SK-N-MC (cell line): ENCODE measurements at regions not wholly inside any gene's neighbourhood (a gene's known extent, or its start where the extent isn't known, plus 50 kb on each side); places are given as distances from the start of the nearest gene placed in this dataset.

Experiments
- DNase-seq: peaks from one replicate; pipeline ENCODE4 v3.0.0-alpha.2; 2011; ENCODE audit warnings: low read depth, low spot score
- H3K27ac ChIP-seq: fragments of 200-600 bp; sonication (generic); 2 replicates; pipeline ENCODE4 v1.5.1; 2016; ENCODE audit warnings: mixed run types
- H3K36me3 ChIP-seq: fragments of 200-600 bp; sonication (generic); 2 replicates; pipeline ENCODE4 v1.6.1; 2017; ENCODE audit warnings: antibody characterized with exemption, low read length, mixed read lengths; ENCODE audit not compliant: insufficient read depth
- H3K4me3 ChIP-seq: fragments of 200-600 bp; sonication (generic); 2 replicates; pipeline ENCODE4 v1.5.1; 2016
- H3K9ac ChIP-seq: fragments of 200-600 bp; sonication (generic); 2 replicates; pipeline ENCODE4 v1.8.0; 2017; ENCODE audit warnings: mixed run types, mixed read lengths; ENCODE audit not compliant: insufficient read length
- H3K9me3 ChIP-seq: fragments of 200-600 bp; sonication (generic); 2 replicates; pipeline ENCODE4 v1.6.1; 2017; ENCODE audit warnings: low read depth, mild to moderate bottlenecking, antibody characterized with exemption, low read length, moderate library complexity, mixed read lengths
- EZH2 ChIP-seq: fragments of 200-600 bp; sonication (generic); IDR thresholded peaks from one replicate; pipeline ENCODE4 v1.6.1; 2017; ENCODE audit warnings: antibody characterized with exemption
- FOXP2 ChIP-seq: optimal IDR thresholded peaks from 2 replicates; pipeline ENCODE3; 2011; ENCODE audit warnings: mild to moderate bottlenecking, moderate library complexity; ENCODE audit not compliant: insufficient read depth; ENCODE audit errors: extremely low read length, control extremely low read depth
- POLR2AphosphoS5 ChIP-seq: IDR thresholded peaks from 2 replicates; pipeline ENCODE4 v1.6.1; 2012; ENCODE audit warnings: mild to moderate bottlenecking, low read depth, low read length, borderline replicate concordance

- no peak overlapping the region for H3K4me3 ChIP-seq
- DNase-seq = no peak
- no peaks in the 10 kb centered on the region for H3K36me3 ChIP-seq
- no peak overlapping the region for H3K27ac ChIP-seq
- TF ChIP-seq EZH2 (no peak), POLR2AphosphoS5 (no peak), FOXP2 (no peak)
- H3K9ac ChIP-seq = no peak overlapping the region
- H3K9me3 ChIP-seq = no peaks in the 10 kb centered on the region
Observed at GRCh38 chr10:131437556-131438475, 126.3 kb upstream of the TCERG1L start.

- H3K4me3 ChIP-seq = no peak overlapping the region
- H3K9me3 ChIP-seq = no peaks in the 10 kb centered on the region
- no peak for DNase-seq
- no peaks in the 10 kb centered on the region for H3K36me3 ChIP-seq
- no peak overlapping the region for H3K27ac ChIP-seq
- H3K9ac ChIP-seq = no peak overlapping the region
- TF ChIP-seq FOXP2 (no peak), EZH2 (no peak), POLR2AphosphoS5 (no peak)
Observed at GRCh38 chr10:131438665-131439064, 127.1 kb upstream of the TCERG1L start.

DNA sequence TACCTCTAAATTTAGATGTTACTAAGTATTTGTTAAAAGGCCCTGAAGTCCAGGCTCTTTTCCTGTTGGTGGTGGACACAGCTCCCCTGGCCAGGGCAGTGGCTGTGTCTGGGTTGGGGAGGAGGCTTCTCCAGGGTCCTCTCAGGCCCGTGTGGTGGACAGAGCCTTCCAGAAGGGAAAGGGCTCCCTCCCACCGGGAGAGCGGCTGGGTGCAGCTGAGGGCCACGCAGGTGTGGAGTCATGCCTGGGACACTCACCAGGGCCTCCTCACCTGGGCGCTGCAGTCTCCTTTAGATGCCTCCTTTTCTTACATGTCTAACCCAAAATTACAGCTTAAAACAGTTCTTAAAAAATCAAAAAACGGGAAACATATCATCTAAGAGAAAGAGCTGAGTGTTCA lies 128.2 kb upstream of the TCERG1L start:
- Histone ChIP-seq H3K9ac (no peak overlapping the region), H3K36me3 (no peaks in the 10 kb centered on the region), H3K27ac (no peak overlapping the region), H3K4me3 (no peak overlapping the region), H3K9me3 (no peaks in the 10 kb centered on the region)
- no peak for DNase-seq
- TF ChIP-seq POLR2AphosphoS5 = no peak
- no peak for TF ChIP-seq FOXP2
- TF ChIP-seq EZH2 = no peak

DNA sequence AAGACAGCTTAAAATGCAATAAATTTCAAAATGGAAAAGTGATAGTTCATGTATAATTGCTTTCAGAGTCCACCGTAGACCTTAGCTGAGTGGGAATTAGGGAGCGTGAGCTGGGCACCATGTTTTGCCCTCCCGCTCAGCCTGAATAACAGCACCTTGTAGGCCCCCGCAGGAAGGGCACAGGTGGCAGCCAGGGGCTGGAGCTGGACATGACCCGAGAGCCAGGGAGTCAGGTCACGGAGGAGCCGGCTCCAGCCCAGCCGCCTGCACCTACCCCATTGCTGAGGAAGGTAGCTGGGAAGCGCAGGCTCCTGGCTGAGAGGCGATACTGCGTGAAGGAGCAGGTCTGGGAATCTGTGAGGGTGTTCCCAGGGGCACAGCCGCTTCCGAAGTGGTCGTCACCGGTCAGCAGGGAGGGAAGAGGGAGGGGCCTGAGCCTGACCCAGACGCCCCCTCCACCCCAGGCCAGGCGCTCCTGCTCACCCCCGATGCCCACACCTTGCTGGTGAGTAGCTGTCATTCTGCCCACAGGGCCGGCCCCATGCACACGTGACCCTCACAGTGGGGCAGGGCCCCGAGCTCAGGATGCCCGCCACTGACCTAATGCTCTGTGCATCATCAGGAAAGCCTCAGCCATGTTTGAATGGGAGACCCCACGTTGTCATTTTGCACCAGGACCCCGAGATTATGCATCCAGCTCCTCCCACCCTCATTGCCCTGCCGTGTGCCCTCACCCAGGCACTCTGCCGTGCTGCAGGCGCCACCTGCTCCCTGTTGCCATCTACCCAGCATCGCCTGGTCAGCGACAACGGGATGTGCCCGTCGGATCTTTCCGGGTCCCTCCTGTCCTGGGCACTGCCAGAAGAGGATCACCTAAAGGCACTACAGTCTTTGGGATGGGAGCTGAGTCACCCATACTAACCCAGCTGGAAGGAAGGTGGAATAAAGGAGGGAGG lies 129.2 kb upstream of the TCERG1L start:
- no peaks in the 10 kb centered on the region for H3K9me3 ChIP-seq
- H3K36me3 ChIP-seq = no peaks in the 10 kb centered on the region
- H3K4me3 ChIP-seq = no peak overlapping the region
- no peak overlapping the region for H3K9ac ChIP-seq
- TF ChIP-seq EZH2 (no peak), FOXP2 (no peak), POLR2AphosphoS5 (no peak)
- DNase-seq = no peak
- no peak overlapping the region for H3K27ac ChIP-seq

GRCh38 chr10:131442271-131442670 lies 130.8 kb upstream of the TCERG1L start:
- TF ChIP-seq EZH2 = no peak
- Histone ChIP-seq H3K9me3 (no peaks in the 10 kb centered on the region), H3K36me3 (no peaks in the 10 kb centered on the region), H3K27ac (no peak overlapping the region), H3K4me3 (no peak overlapping the region), H3K9ac (no peak overlapping the region)
- DNase-seq = no peak

DNA sequence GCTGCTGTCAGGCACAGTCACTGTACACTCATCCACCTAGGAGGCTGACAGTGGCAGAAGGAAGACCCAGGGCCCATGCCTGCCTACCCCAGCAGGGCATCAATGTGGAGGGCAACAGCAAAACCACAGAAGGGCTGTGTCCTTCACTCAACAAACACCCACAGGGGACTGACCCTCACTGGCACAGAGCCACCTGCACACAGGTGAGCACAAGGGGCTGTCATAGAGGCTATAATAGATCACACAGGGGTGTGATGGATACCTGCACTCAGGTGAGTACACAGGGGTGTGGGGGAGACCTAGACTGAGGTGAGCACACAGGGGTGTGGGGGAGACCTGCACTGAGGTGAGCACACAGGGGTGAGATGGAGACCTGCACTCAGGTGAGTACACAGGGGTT lies 132.8 kb upstream of the TCERG1L start:
- Histone ChIP-seq H3K27ac (no peak overlapping the region), H3K36me3 (no peaks in the 10 kb centered on the region), H3K9ac (no peak overlapping the region), H3K4me3 (no peak overlapping the region), H3K9me3 (no peaks in the 10 kb centered on the region)
- no peak for TF ChIP-seq POLR2AphosphoS5
- no peak for TF ChIP-seq FOXP2
- no peak for TF ChIP-seq EZH2
- no peak for DNase-seq

DNA sequence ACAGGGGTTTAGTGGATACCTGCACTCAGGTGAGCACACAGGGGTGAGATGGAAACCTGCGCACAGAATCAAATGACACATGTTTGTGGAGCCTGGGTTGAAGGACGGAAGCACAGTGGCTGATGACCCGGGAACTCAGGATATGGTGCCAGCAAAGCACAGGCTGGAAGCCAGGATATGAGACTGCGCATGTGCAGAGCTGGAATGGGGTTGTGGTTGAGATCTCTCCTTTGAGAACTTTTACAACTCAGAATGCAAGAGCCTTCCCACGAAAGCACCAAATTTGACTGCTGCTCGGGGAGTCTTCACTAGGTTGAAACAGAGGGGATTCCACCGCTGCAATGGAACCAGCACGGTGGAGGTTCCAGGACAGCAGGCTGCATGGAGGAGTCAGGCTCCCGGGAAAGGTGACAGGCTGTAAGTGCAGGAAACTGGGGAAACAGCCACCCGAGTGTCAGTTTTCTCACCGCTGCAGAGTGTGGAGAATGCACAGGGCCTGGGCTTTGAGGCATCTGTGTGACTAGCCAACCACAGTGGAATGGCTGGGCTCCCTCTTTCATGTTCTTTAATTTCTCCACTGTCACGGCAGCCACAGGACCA lies 133.4 kb upstream of the TCERG1L start:
- Histone ChIP-seq H3K4me3 (no peak overlapping the region), H3K36me3 (no peaks in the 10 kb centered on the region), H3K9me3 (no peaks in the 10 kb centered on the region), H3K9ac (no peak overlapping the region), H3K27ac (no peak overlapping the region)
- no peak for DNase-seq
- TF ChIP-seq FOXP2 (no peak), EZH2 (no peak), POLR2AphosphoS5 (no peak)

DNA sequence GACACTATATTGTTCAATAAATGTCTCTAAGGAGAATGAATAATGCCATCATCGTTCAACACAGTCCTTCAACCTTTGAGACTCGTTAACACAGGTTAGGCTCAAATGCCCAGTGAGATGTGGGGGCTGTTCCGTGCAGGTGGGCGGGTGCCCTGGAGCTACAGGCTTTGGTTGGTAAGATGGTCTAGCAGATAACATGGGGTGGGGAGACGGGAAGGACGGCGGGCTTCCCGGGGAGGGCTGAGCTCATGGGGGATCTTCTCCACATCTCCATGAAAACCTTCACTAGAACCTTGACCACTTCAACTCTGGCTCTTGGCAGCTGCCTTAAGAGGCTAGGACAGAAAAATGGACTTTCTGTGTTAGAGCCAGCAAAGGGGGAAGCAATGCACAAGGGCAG lies 134.1 kb upstream of the TCERG1L start:
- Histone ChIP-seq H3K36me3 (no peaks in the 10 kb centered on the region), H3K27ac (no peak overlapping the region), H3K9ac (no peak overlapping the region), H3K9me3 (no peaks in the 10 kb centered on the region), H3K4me3 (no peak overlapping the region)
- DNase-seq = no peak
- TF ChIP-seq POLR2AphosphoS5 = no peak
- TF ChIP-seq FOXP2 = no peak
- TF ChIP-seq EZH2 = no peak
